ENCODE measurements at regions not wholly inside any gene's neighbourhood (a gene's known extent, or its start where the extent isn't known, plus 50 kb on each side); places are given as distances from the start of the nearest gene placed in this dataset.

DNA sequence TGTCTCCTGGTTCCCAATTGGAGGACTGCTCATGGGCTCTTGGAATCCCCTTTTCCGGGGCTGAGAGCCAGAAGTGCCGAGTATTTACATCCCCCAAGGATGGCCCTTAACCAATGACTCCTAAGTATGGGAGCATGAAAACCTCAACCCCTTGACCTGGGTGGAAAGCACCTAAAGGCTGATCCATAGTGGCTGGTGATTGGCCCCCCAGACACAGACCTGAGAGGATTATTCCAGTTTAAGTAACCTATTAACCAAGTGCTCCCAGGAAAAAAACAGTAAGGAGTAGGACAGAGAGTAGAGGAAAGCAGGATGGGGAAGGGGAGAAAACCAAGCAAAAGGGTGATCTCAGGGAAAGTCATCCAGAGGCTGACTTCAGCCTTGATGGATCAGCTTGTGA, 206.1 kb upstream of the RND3 start:
- TF ChIP-seq, protein P1, sequence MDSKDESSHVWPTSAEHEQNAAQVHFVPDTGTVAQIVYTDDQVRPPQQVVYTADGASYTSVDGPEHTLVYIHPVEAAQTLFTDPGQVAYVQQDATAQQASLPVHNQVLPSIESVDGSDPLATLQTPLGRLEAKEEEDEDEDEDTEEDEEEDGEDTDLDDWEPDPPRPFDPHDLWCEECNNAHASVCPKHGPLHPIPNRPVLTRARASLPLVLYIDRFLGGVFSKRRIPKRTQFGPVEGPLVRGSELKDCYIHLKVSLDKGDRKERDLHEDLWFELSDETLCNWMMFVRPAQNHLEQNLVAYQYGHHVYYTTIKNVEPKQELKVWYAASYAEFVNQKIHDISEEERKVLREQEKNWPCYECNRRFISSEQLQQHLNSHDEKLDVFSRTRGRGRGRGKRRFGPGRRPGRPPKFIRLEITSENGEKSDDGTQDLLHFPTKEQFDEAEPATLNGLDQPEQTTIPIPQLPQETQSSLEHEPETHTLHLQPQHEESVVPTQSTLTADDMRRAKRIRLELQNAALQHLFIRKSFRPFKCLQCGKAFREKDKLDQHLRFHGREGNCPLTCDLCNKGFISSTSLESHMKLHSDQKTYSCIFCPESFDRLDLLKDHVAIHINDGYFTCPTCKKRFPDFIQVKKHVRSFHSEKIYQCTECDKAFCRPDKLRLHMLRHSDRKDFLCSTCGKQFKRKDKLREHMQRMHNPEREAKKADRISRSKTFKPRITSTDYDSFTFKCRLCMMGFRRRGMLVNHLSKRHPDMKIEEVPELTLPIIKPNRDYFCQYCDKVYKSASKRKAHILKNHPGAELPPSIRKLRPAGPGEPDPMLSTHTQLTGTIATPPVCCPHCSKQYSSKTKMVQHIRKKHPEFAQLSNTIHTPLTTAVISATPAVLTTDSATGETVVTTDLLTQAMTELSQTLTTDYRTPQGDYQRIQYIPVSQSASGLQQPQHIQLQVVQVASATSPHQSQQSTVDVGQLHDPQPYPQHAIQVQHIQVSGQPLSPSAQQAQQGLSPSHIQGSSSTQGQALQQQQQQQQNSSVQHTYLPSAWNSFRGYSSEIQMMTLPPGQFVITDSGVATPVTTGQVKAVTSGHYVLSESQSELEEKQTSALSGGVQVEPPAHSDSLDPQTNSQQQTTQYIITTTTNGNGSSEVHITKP (tag by site-specific recombination; IDR thresholded peaks at IDR 0.05): no peak
- TF ChIP-seq, protein P2, sequence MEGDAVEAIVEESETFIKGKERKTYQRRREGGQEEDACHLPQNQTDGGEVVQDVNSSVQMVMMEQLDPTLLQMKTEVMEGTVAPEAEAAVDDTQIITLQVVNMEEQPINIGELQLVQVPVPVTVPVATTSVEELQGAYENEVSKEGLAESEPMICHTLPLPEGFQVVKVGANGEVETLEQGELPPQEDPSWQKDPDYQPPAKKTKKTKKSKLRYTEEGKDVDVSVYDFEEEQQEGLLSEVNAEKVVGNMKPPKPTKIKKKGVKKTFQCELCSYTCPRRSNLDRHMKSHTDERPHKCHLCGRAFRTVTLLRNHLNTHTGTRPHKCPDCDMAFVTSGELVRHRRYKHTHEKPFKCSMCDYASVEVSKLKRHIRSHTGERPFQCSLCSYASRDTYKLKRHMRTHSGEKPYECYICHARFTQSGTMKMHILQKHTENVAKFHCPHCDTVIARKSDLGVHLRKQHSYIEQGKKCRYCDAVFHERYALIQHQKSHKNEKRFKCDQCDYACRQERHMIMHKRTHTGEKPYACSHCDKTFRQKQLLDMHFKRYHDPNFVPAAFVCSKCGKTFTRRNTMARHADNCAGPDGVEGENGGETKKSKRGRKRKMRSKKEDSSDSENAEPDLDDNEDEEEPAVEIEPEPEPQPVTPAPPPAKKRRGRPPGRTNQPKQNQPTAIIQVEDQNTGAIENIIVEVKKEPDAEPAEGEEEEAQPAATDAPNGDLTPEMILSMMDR (tag by site-specific recombination; IDR thresholded peaks at IDR 0.05): no peak
- TF ChIP-seq, protein P3, sequence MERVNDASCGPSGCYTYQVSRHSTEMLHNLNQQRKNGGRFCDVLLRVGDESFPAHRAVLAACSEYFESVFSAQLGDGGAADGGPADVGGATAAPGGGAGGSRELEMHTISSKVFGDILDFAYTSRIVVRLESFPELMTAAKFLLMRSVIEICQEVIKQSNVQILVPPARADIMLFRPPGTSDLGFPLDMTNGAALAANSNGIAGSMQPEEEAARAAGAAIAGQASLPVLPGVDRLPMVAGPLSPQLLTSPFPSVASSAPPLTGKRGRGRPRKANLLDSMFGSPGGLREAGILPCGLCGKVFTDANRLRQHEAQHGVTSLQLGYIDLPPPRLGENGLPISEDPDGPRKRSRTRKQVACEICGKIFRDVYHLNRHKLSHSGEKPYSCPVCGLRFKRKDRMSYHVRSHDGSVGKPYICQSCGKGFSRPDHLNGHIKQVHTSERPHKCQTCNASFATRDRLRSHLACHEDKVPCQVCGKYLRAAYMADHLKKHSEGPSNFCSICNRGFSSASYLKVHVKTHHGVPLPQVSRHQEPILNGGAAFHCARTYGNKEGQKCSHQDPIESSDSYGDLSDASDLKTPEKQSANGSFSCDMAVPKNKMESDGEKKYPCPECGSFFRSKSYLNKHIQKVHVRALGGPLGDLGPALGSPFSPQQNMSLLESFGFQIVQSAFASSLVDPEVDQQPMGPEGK (tag by site-specific recombination; IDR thresholded peaks at IDR 0.05): no peak
- TF ChIP-seq, protein P4, sequence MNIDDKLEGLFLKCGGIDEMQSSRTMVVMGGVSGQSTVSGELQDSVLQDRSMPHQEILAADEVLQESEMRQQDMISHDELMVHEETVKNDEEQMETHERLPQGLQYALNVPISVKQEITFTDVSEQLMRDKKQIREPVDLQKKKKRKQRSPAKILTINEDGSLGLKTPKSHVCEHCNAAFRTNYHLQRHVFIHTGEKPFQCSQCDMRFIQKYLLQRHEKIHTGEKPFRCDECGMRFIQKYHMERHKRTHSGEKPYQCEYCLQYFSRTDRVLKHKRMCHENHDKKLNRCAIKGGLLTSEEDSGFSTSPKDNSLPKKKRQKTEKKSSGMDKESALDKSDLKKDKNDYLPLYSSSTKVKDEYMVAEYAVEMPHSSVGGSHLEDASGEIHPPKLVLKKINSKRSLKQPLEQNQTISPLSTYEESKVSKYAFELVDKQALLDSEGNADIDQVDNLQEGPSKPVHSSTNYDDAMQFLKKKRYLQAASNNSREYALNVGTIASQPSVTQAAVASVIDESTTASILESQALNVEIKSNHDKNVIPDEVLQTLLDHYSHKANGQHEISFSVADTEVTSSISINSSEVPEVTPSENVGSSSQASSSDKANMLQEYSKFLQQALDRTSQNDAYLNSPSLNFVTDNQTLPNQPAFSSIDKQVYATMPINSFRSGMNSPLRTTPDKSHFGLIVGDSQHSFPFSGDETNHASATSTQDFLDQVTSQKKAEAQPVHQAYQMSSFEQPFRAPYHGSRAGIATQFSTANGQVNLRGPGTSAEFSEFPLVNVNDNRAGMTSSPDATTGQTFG (tag by site-specific recombination; IDR thresholded peaks at IDR 0.05; ENCODE audit: borderline replicate concordance): no peak
- TF ChIP-seq YY1 (tag by site-specific recombination; IDR thresholded peaks at IDR 0.05) (no peak), ZNF629 (tag by site-specific recombination; IDR thresholded peaks at IDR 0.05) (no peak), ZNF10 (tag by site-specific recombination; IDR thresholded peaks at IDR 0.05) (no peak), ZBTB8A (tag by site-specific recombination; IDR thresholded peaks at IDR 0.05) (no peak), TCF7L2 (IDR thresholded peaks at IDR 0.05; ENCODE audit: borderline replicate concordance, low read depth, low read length) (no peak), SCRT2 (tag by site-specific recombination; IDR thresholded peaks at IDR 0.05) (no peak)

Measured in HEK293 (cell line).